ENCODE measurements at regions not wholly inside any gene's neighbourhood (a gene's known extent, or its start where the extent isn't known, plus 50 kb on each side); places are given as distances from the start of the nearest gene placed in this dataset.
"Not testable (repeated sequence)": the region's sequence is repeated elsewhere in the genome, so short reads cannot be mapped to it uniquely, and the experiment has no call there.

DNA sequence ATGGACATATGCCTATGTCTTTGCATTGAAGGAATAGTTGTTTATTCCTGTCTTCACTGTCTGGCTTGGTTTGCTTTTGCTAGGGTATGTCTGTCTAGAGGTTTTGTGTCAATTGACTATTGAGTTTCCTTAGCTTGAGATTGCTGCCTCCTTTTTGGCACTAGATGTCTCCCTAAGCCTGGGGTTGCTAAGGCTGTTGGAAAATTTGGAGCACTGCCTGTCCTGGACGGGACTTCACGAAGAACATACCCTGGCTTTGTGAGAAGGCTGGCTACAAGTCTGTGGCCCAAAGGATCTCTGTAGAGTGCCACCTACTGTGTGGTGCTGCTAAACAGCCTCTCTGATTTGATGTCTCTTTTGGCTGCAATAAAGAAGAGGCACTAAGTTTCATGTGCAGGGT lies 183.8 kb upstream of the NUDT10 start:
- DNase-seq (ENCODE audit: low read depth in 3 of 3): no peak

DNA sequence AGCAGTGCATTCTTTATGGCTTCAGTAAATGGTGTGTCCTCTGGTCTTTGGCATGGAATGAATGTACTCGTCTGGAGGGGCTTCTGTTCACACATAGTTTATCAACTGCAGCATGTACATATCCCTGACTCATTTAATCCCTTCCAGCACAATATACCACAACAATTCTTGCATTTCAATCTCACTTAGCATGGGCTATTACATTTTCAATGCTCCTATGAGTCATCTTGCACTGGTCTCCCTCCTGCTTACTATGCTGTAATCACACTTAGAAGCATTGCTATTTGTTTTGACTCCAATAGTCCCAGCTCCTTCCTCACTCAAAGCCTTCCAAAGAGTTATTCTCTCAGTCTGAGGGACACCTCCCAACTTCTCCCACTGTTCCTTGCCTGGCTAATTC lies 180.9 kb upstream of the NUDT10 start:
- no peak for DNase-seq (ENCODE audit: low read depth in 3 of 3)

DNA sequence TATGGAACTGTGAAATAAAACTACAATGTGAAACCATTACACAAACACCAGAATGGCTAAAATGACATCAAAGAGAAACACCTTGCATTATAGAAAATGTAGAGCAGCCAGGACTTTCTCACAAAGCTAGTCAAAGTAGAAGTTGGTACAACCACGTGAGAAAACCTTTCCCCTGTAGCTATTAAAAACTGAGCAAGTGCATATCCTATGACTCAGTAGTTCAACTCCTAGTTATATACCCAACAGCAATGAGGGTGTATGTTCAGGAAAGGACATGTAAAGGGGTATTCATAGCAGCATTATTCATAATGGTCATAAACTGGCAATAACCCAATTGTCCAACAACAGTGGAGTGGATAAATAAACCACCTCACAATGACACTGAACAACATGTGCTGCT lies 177.5 kb upstream of the NUDT10 start:
- DNase-seq (ENCODE audit: low read depth in 3 of 3): no peak

DNA sequence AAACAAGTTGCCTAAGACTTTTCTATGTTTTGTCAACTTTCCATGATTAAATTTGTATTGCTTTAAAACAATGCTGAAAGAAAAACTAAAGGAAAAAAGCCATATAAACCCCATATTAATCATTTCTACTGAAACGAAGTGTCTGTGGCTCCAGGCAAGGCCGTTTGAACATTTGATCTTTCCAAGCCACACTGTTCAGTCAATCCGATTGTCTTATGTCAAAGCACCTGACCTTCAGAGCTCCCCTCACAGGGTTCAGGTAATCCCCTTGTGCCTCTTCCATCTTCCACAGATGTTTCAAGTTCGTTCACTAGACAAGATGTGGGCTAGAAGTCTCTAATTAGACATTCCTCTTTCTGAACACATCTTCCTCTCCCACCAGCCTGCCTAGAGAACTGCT lies 177.1 kb upstream of the NUDT10 start:
- DNase-seq (ENCODE audit: low read depth in 3 of 3): no peak

DNA sequence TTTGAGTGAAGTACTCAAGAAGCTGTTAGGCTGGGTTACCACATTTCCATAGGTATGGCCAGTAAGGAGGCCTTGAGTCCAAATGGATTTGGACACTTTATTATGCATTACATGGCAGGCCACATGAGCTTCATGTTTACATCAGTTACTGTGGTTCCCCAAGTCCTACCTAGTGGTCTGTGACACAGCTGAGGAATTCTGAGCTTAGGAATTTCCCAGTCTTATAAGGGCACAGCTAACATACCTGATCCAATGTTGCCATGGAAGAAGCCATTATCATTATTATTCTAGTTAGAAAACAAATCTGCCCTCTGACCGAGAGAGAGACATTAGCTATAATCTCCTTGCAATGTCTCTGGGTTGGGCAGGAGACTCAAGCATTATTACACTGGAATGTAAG lies 174.4 kb upstream of the NUDT10 start:
- DNase-seq (ENCODE audit: low read depth in 3 of 3): no peak

DNA sequence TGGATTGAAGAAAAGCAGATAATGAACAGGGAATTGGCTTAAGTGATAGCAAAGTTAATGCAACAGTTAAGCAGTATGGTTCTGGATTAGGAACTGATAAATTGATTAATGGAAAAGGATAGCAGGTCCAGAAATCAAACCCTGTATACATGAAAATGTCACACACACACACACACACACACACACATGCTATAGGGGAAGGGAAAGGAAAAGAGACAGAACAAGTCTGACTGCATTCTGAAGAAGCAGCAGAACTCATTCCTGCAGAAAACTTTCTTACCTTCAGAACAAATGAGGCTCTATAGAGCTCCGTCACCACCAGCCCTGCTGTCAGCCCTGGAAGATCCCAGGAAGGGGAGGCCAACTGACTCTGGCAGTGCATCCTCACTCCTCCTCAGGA lies 173.2 kb upstream of the NUDT10 start:
- not testable (repeated sequence) for DNase-seq (ENCODE audit: low read depth in 3 of 3)

DNA sequence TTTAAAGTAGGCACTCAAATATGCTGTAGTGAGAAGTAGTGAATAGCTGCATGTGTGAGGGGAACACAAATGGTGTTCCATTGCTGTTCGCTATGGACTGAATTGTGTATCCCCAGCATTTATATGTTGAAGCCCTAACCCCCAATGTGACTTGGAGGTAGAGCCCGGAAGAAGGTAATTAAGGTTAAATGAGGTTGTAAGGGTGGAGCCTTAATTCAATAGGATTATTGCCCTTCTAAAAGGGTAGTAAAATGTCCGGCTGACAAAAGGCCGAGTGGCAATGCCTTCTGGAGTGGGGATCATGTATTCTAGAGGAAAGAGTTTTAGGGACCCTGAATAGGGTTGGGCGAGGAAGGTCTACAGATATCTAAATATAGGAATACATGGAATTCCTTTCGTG lies 168.9 kb upstream of the NUDT10 start:
- DNase-seq (ENCODE audit: low read depth in 3 of 3): no peak

DNA sequence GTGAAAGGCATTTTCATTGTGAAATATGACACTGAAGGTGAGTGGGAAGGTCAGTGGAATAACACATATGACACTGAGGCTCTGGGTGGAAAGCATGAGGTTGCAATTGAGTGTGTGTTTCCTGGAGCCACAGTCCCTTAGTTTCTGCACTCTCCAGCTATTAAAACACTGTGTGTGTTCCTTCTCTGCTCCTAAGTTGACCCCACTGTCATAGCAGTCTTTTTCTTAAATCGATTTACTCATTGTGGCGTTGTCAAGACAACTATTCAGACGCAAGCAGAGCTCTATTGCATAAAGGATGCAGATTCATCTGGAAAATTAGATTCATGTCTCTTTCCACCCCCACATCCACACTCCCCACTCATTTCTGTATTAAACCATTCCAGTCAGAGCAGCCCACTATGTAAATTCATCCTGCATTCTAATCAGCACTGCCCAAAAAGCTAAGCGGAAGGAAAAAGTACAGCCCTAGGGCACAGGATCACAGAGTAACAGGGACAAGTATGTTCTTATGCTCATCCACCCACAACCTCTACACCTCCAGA lies 154.2 kb upstream of the NUDT10 start:
- not testable (repeated sequence) for DNase-seq (ENCODE audit: low read depth in 3 of 3)

DNA sequence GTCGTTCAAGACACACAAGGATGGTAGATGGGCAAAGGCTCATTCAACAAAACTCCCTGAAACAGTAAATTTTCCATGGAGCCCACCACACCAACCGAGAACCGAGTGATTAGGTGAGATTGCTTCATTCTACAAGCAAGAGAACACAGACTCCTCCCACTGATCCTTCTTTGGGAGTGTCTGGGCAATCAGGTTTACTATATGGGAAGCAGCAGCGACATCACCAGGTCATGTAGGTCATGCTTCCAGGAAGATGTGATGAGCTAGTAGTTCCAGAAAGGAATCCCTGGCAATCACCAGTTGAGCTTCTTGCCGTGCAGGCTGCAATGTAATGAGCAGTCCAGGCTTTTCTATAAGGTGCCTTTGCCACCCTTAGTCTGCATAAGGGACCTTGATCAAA lies 152.8 kb upstream of the NUDT10 start:
- not testable (repeated sequence) for DNase-seq (ENCODE audit: low read depth in 3 of 3)

DNA sequence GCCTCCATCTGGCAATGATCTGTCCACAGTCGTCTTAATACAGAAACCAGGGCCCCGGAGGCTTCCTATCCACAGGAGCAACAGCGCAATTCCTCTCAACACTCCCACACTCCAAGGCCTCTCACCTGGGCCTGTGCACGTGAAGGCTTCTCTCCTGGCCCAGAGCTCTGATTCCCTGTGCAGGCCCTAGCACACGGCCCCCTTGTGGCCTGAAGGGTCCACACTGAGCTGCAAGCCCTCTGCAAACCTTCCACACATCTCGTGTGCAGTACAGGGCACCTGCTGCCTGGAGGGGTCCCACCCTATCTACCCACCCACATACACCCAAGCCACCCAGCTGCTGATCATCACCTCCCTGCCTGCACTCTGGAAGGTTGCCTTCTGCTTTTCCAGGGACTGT lies 150.1 kb upstream of the NUDT10 start:
- no peak for DNase-seq (ENCODE audit: low read depth in 3 of 3)

DNA sequence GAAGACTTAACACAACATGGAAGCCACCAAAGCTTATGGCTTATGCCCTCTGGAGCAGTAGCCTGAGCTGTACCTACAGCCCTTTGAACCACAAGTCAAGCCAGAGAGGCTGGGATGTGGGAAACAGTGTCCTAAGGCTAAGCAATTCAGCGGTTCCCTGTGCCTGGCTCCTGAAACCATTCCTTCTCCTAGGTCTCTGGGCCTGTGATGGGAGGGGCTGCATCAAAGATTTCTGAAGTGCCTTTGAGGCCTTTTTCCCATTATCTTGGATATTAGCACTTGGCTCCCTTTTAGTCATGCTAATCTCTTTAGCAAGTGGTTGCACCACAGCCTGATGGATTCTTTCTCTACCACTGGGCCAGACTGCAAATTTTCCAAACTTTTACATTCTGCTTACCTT lies 140.5 kb upstream of the NUDT10 start:
- DNase-seq (ENCODE audit: low read depth in 3 of 3): no peak

DNA sequence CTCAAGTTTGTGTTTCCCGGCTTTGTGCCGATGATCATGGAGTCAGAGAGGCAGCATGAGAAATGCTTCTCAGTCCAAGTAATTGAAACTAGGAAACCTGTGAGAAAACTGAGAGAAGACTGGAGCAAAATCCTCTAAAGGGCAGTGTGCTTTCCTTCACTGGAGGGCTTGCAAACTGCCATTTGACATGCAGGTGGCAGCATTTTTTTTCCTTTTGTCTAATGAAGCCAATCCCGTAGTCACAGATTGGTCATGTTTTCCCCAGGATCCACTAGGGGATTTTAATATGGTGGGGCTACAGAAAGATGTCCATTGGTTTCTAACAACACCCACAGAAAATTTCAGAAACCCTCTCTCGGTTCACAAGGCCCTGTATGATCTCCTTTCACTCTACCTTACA lies 117.4 kb upstream of the NUDT10 start:
- no peak for DNase-seq (ENCODE audit: low read depth in 3 of 3)

DNA sequence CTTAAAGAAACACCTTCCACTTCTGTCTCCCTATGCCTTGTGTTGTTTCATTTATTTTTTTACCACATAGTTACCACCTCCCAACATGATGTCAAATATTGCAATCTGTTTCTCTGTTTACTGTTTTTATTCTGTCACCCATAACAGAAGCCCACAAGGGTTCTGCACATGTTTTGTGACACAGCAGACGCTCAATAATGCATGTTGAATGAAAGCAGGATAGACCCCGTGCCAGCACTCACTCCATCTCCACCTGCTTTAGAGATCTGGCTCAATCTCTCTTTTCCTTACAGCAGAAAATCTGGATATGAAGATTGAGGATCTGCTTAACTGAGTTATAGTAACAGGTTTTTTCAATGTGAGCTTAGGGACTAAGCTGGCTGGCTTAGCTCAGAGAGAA lies 116.8 kb upstream of the NUDT10 start:
- DNase-seq (ENCODE audit: low read depth in 3 of 3): no peak

DNA sequence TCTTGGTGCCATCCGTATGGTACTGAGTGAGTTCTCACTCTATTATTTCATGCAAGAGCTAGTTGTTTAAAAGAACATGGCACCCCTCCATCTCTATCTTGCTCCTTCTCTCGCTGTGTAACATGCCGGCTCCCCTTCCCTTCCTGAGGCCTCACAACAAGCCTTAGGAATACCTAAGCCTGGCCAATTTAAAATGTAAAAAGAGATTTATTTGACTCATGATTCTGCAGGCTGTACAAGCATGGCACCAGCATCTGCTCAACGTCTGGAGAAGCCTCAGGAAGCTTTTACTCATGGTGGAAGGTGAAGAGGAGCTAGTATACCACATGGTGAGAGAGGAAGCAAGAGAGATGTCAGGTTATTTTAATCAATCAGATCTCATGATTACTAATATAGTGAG lies 90.4 kb upstream of the NUDT10 start:
- no peak for DNase-seq (ENCODE audit: low read depth in 3 of 3)

DNA sequence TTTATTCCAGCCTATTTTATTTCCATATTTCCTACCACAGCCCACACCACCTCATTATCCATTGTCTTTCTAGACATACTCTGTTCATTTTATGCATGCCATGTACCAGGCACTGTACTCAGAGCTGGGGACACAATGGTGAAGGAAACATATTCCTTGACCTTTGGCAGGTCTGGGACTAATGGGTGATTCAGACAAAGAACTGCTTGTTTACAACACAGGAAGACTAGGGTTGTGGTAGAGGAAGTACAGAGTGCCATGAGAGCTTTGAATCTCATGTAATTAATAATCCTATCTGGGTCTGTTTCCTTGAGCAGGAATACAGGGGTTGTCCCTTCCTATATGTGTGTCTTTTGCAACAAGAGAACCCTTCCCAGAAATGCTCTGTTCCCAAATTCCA lies 75.1 kb upstream of the NUDT10 start:
- no peak for DNase-seq (ENCODE audit: low read depth in 3 of 3)

DNA sequence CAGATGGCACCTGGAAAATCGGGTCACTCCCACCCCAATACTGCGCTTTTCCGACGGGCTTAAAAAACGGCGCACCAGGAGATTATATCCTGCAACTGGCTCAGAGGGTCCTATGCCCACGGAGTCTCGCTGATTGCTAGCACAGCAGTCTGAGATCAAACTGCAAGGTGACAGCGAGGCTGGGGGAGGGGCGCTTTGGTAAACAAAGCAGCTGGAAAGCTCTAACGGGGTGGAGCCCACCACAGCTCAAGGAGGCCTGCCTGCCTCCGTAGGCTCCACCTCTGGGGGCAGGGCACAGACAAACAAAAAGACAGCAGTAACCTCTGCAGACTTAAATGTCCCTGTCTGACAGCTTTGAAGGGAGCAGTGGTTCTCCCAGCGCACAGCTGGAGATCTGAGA lies 70.4 kb upstream of the NUDT10 start:
- not testable (repeated sequence) for DNase-seq (ENCODE audit: low read depth in 3 of 3)

DNA sequence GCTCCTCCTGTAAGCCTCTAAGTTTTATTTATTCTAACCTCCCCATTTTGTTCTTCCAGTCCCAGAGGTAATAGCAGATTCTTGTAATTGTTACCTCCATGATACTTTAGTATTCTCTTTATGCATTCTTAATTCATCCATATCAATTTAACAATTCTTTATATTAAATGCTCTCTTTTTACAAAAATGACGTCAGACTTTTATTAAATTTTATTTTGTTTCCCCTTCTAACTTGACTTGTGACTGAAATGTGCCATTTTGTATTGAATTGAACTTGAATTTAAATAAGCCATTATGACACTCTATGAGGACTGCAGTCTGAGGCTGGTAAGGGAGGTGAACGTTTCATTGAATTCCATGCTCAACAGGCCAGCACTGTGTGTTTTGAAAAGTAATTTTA lies 60.0 kb upstream of the NUDT10 start:
- no peak for DNase-seq (ENCODE audit: low read depth in 3 of 3)

DNA sequence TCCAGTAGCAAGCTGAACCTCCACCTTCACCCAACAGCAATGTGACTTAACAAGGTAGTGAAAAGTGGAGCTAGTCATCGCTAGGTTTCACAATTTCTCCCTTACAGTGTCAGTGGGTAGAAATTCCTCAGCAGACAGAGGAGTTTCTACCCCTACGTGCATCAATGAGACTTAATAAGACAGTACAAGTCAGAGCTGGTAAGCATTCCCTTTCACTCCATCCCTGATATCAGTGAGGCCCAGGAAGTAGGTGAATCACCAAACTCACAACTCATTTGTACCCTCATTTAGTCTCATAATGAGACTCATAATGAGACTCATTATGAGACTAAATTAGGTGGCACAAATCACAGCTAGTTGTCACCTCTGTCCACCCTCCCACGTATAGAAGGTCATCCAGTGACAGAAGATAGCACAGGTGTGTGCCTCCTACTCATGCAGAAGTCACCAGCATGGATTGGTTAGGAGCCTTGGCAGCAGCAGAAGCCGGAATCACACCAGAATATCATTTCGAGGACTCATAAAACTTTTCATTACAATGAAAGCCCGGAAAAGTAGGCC lies 50.8 kb upstream of the NUDT10 start:
- DNase-seq (ENCODE audit: low read depth in 3 of 3): no peak
